ENCODE measurements at regions not wholly inside any gene's neighbourhood (a gene's known extent, or its start where the extent isn't known, plus 50 kb on each side); places are given as distances from the start of the nearest gene placed in this dataset.

DNA sequence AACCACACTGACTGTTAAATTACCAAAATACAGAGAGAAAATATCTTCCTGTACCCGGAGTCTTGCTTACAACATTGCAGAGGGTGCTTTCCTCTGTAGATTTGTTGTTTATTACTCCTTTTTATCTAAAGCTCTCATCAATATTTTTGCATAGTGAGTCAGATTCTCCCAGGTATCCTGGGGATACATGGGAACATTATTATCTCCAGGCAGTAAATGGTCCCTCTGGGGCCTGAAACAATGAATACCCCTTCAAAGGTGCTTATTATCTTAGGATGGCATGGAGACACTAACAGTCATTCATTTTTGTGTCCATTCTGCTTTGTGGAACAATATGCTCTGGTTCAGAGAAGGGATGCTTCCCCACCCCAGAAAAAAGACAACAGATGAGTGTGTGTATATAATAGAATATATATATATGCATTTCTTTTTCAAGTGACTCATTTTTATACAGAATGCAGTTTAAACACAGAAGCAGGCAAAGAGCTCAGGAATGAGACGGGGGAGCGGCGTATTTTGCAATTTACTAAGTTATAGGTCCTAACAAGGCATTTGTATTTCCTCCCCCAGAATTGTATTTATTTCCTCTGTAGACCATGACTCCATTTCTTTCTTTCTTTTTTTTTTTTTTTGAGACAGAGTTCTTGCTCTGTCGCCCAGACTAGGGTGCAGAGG lies 424.8 kb upstream of the ZEB2 start:
- TF ChIP-seq, protein P1, sequence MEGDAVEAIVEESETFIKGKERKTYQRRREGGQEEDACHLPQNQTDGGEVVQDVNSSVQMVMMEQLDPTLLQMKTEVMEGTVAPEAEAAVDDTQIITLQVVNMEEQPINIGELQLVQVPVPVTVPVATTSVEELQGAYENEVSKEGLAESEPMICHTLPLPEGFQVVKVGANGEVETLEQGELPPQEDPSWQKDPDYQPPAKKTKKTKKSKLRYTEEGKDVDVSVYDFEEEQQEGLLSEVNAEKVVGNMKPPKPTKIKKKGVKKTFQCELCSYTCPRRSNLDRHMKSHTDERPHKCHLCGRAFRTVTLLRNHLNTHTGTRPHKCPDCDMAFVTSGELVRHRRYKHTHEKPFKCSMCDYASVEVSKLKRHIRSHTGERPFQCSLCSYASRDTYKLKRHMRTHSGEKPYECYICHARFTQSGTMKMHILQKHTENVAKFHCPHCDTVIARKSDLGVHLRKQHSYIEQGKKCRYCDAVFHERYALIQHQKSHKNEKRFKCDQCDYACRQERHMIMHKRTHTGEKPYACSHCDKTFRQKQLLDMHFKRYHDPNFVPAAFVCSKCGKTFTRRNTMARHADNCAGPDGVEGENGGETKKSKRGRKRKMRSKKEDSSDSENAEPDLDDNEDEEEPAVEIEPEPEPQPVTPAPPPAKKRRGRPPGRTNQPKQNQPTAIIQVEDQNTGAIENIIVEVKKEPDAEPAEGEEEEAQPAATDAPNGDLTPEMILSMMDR (IDR thresholded peaks at IDR 0.05; ENCODE audit: insufficient read depth, low read depth, low read length): no peak
- TF ChIP-seq EZH2 (IDR thresholded peaks at IDR 0.05; ENCODE audit: insufficient read depth, low read length): no peak
- Mint-ChIP-seq H3K4me1 (ENCODE audit: low read depth, unreplicated experiment) (peaks cover 22% of the 10 kb centered on the region), H3K9me3 (ENCODE audit: unreplicated experiment) (peaks cover 2% of the 10 kb centered on the region), H3K27me3 (ENCODE audit: low read depth, unreplicated experiment) (no peaks in the 10 kb centered on the region), H3K27ac (ENCODE audit: unreplicated experiment) (no peak overlapping the region), H3K4me3 (ENCODE audit: unreplicated experiment) (no peak overlapping the region), H3K36me3 (ENCODE audit: low read depth, unreplicated experiment) (no peaks in the 10 kb centered on the region)
- FAIRE-seq (no peak), DNase-seq (ENCODE audit: low read depth) (no peak)
- no peaks in the 10 kb centered on the region for H3K27me3 ChIP-seq (ENCODE audit: insufficient read depth, low read length)
- no peak overlapping the region for H2AFZ ChIP-seq (ENCODE audit: low read depth, low read length)
- no peak overlapping the region for H3K4me3 ChIP-seq (ENCODE audit: insufficient read depth, low read depth, low read length)
- peak overlapping the region; percentile 74 for H3K27ac ChIP-seq (ENCODE audit: low read depth, low read length)
- peaks cover 30% of the 10 kb centered on the region for H3K4me1 ChIP-seq (ENCODE audit: insufficient read depth, low read length)
- H3K79me2 ChIP-seq (ENCODE audit: insufficient read depth, low read length): no peaks in the 10 kb centered on the region
- H3K4me2 ChIP-seq (ENCODE audit: low read length): peak overlapping the region; percentile 12
- no peaks in the 10 kb centered on the region for H3K9me3 ChIP-seq (ENCODE audit: insufficient read depth, low read depth, low read length)
- no peaks in the 10 kb centered on the region for H3K36me3 ChIP-seq (ENCODE audit: insufficient read depth, low read length)
- H3K9ac ChIP-seq (ENCODE audit: low read length): peak overlapping the region; percentile 25
- no peaks in the 10 kb centered on the region for H4K20me1 ChIP-seq (ENCODE audit: insufficient read depth, low read length)

DNA sequence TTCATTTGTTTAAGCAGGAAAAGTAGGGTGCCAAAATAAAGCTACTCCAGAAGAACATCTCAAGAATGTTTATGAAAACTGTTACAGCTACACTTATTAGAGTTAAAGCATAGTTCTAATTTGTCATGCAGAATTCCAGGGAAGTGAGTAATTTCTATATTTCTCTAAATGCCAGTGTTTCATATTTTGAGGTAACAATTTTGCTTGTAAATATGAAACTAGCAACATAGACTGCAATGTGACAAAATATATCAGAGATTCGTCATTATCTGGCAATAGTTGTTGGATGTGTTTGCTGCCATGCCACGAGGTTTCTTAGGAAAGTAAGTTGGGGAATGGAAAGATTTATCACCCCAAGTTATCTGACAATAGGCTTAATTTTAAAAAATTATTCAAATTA lies 424.1 kb upstream of the ZEB2 start:
- Mint-ChIP-seq H3K4me1 (ENCODE audit: low read depth, unreplicated experiment) (peaks cover 22% of the 10 kb centered on the region), H3K9me3 (ENCODE audit: unreplicated experiment) (peaks cover 2% of the 10 kb centered on the region), H3K36me3 (ENCODE audit: low read depth, unreplicated experiment) (no peaks in the 10 kb centered on the region), H3K4me3 (ENCODE audit: unreplicated experiment) (no peak overlapping the region), H3K27me3 (ENCODE audit: low read depth, unreplicated experiment) (no peaks in the 10 kb centered on the region), H3K27ac (ENCODE audit: unreplicated experiment) (no peak overlapping the region)
- Histone ChIP-seq H2AFZ (ENCODE audit: low read depth, low read length) (no peak overlapping the region), H3K9ac (ENCODE audit: low read length) (peak overlapping the region; percentile 25), H4K20me1 (ENCODE audit: insufficient read depth, low read length) (no peaks in the 10 kb centered on the region), H3K4me2 (ENCODE audit: low read length) (peak overlapping the region; percentile 12), H3K4me1 (ENCODE audit: insufficient read depth, low read length) (peaks cover 30% of the 10 kb centered on the region), H3K9me3 (ENCODE audit: insufficient read depth, low read depth, low read length) (no peaks in the 10 kb centered on the region), H3K27ac (ENCODE audit: low read depth, low read length) (peak overlapping the region; percentile 74), H3K27me3 (ENCODE audit: insufficient read depth, low read length) (no peaks in the 10 kb centered on the region), H3K4me3 (ENCODE audit: insufficient read depth, low read depth, low read length) (no peak overlapping the region), H3K79me2 (ENCODE audit: insufficient read depth, low read length) (no peaks in the 10 kb centered on the region), H3K36me3 (ENCODE audit: insufficient read depth, low read length) (no peaks in the 10 kb centered on the region)
- FAIRE-seq (peak; percentile 17), DNase-seq (ENCODE audit: low read depth) (peak; percentile 70)
- TF ChIP-seq, protein P1 (IDR thresholded peaks at IDR 0.05; ENCODE audit: insufficient read depth, low read depth, low read length): no peak
- TF ChIP-seq EZH2 (IDR thresholded peaks at IDR 0.05; ENCODE audit: insufficient read depth, low read length): no peak

DNA sequence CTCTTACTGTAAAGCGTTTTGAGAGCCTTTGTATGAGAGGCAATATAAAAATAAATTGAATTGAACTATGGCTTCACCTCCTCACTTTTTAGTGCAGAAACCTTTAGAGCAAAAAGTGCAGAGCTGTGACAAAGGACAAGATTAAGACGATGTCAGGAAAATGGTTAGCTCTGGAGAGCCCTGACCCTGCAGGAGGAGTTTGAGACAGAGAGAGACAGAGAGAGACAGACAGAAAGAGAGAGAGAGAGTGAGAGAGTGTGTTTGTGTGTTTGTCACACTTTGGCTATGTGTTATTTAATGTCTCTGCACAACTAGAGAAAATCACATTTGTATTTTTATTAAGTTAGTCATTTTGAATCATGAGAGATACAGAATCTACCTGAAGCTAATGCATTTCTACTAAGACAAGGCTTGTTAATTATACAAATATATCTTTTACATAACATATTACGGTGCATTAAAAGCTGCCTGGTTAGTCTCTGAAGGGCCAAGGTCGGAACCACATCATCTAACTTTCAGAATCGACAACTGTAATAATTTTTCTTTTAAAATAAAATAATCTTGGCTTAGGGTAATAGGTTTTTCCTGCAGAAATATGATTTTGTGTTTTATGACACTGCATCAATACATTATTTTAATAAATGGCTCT lies 423.5 kb upstream of the ZEB2 start:
- H4K20me1 ChIP-seq (ENCODE audit: insufficient read depth, low read length): no peaks in the 10 kb centered on the region
- DNase-seq (ENCODE audit: low read depth) (no peak), FAIRE-seq (peak; percentile 89)
- peaks cover 2% of the 10 kb centered on the region for H3K9me3 Mint-ChIP-seq (ENCODE audit: unreplicated experiment)
- no peak overlapping the region for H2AFZ ChIP-seq (ENCODE audit: low read depth, low read length)
- no peaks in the 10 kb centered on the region for H3K27me3 ChIP-seq (ENCODE audit: insufficient read depth, low read length)
- TF ChIP-seq, protein P1 (IDR thresholded peaks at IDR 0.05; ENCODE audit: insufficient read depth, low read depth, low read length): no peak
- TF ChIP-seq EZH2 (IDR thresholded peaks at IDR 0.05; ENCODE audit: insufficient read depth, low read length): no peak
- no peaks in the 10 kb centered on the region for H3K36me3 ChIP-seq (ENCODE audit: insufficient read depth, low read length)
- peaks cover 22% of the 10 kb centered on the region for H3K4me1 Mint-ChIP-seq (ENCODE audit: low read depth, unreplicated experiment)
- H3K4me3 ChIP-seq (ENCODE audit: insufficient read depth, low read depth, low read length): no peak overlapping the region
- H3K27ac Mint-ChIP-seq (ENCODE audit: unreplicated experiment): no peak overlapping the region
- H3K27me3 Mint-ChIP-seq (ENCODE audit: low read depth, unreplicated experiment): no peaks in the 10 kb centered on the region
- H3K9me3 ChIP-seq (ENCODE audit: insufficient read depth, low read depth, low read length): no peaks in the 10 kb centered on the region
- H3K4me2 ChIP-seq (ENCODE audit: low read length): peak overlapping the region; percentile 68
- H3K27ac ChIP-seq (ENCODE audit: low read depth, low read length): peak overlapping the region; percentile 74
- peak overlapping the region; percentile 41 for H3K9ac ChIP-seq (ENCODE audit: low read length)
- H3K79me2 ChIP-seq (ENCODE audit: insufficient read depth, low read length): no peaks in the 10 kb centered on the region
- peaks cover 35% of the 10 kb centered on the region for H3K4me1 ChIP-seq (ENCODE audit: insufficient read depth, low read length)
- no peaks in the 10 kb centered on the region for H3K36me3 Mint-ChIP-seq (ENCODE audit: low read depth, unreplicated experiment)
- no peak overlapping the region for H3K4me3 Mint-ChIP-seq (ENCODE audit: unreplicated experiment)

Data from astrocyte (in vitro differentiated cells and primary cell).